Thoracic aorta (tissue), 2 donors: ENCODE measurements at regions not wholly inside any gene's neighbourhood (a gene's known extent, or its start where the extent isn't known, plus 50 kb on each side); places are given as distances from the start of the nearest gene placed in this dataset.

Experiments used
- ATAC-seq: fragments of 150-250 bp; one replicate; pipeline ENCODE4 v1.8.0; 2017; ENCODE audit warnings: low read depth; ENCODE audit not compliant: insufficient number of reproducible peaks, low FRiP score
- DNase-seq: peaks from one replicate; pipeline ENCODE4 v3.0.0-alpha.2; 2020; ENCODE audit warnings: low spot score
- H3K27ac ChIP-seq, 2 donors: fragments of 200-600 bp; sonication (generic); 1 replicate in 1 of 2; 2 replicates in 1 of 2; pipeline ENCODE4 v1.5.1; 2016; ENCODE audit warnings: mild to moderate bottlenecking in 2 of 2, moderate library complexity in 2 of 2
- H3K27me3 ChIP-seq: fragments of 200-600 bp; sonication (generic); replicated peaks from 2 replicates; pipeline ENCODE4 v1.6.0; 2016; ENCODE audit warnings: mild to moderate bottlenecking; ENCODE audit not compliant: insufficient read depth
- H3K36me3 ChIP-seq: fragments of 200-600 bp; sonication (generic); one replicate; pipeline ENCODE4 v1.5.1; 2016
- H3K4me1 ChIP-seq, 2 donors: fragments of 200-600 bp; sonication (generic); 1 replicate in 1 of 2; 2 replicates in 1 of 2; pipeline versions ENCODE4 v1.5.1 to v1.6.0; 2016; ENCODE audit warnings: low read depth in 2 of 2, mild to moderate bottlenecking in 1 of 2; ENCODE audit not compliant: control insufficient read depth in 1 of 2
- H3K4me3 ChIP-seq: fragments of 200-600 bp; sonication (generic); 2 replicates; pipeline ENCODE4 v1.5.1; 2016; ENCODE audit warnings: mild to moderate bottlenecking
- H3K9me3 ChIP-seq: fragments of 200-600 bp; sonication (generic); 2 replicates; pipeline ENCODE4 v1.5.1; 2016
- TF ChIP-seq, protein P1 (sequence below): fragments of 200-600 bp; sonication (generic); IDR thresholded peaks from one replicate; pipeline ENCODE4 v1.5.1; 2019; ENCODE audit warnings: antibody characterized with exemption

DNA sequence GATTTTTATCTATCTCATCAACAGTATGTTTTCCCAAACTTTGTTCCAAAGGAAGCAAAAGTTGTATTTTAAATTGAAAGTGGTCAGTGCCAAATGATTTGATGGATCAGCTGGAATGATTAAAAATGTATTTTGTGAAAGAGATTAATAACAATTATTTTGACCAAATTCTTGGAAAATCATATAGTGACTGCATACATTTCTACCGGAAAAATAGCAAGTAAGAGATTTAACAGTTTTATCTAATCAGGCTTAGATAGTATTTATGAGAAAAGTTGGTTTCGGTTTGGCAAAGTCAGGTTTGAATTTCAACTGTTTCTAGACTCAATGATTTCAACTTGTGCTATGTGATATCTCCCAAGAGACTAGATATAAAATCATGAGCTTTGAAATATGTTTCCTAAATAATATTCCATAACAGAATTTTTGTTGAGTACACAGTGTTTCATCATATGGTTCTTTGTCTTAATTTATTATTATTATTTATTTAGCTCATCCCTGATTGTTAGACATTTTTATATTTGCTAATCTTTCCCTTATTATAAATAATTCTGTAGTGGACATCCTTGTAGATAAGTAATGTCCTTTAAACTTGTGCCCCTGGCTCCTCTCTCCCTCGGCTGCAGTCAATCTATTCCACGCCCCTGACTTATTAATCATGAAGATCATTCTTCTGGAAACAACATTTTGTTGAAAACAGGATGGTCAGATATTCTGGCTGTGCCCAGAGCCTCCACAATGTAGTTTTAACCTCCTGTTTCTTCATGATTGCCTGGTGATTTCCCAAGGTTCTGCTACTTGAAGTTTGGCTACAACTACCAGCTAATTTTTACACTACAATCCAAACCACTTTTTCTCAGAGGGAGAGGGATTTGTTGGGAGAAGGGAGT, 520.7 kb upstream of the TCF4 start:
- no peak for ATAC-seq
- TF ChIP-seq, protein P1, sequence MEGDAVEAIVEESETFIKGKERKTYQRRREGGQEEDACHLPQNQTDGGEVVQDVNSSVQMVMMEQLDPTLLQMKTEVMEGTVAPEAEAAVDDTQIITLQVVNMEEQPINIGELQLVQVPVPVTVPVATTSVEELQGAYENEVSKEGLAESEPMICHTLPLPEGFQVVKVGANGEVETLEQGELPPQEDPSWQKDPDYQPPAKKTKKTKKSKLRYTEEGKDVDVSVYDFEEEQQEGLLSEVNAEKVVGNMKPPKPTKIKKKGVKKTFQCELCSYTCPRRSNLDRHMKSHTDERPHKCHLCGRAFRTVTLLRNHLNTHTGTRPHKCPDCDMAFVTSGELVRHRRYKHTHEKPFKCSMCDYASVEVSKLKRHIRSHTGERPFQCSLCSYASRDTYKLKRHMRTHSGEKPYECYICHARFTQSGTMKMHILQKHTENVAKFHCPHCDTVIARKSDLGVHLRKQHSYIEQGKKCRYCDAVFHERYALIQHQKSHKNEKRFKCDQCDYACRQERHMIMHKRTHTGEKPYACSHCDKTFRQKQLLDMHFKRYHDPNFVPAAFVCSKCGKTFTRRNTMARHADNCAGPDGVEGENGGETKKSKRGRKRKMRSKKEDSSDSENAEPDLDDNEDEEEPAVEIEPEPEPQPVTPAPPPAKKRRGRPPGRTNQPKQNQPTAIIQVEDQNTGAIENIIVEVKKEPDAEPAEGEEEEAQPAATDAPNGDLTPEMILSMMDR = no peak
- no peak overlapping the region for H3K27ac ChIP-seq

DNA sequence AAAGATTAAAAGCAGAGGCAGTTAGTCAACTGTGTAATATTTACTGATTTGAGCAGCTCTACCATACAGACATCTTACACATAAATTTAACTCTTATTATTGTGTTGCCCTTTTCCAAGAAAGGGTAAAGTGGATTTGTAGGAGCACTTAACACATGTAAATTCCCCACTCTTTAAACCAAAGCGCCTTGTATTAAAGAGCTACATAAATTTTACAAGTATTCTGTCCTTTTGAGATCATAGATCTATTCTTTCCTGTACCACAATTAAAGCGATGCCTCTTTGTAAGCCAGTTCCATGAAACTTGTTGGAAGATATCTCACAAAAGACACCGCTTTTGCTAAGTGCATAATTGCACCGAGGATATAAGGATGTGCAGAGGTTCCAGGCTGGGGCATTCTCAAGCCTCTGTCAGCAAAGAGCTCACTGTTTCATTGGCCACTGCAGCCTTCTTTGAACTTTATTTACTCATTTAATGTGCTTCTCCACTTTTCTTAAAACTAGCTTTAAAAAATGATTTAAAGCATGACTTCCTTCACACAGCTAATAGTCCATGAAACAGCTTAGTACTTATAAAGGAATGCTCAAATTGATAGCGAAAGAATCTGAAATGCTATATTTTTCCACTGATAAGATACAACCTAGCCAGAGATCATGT, 520.0 kb upstream of the TCF4 start:
- Histone ChIP-seq H3K27me3 (no peaks in the 10 kb centered on the region), H3K9me3 (no peaks in the 10 kb centered on the region), H3K36me3 (no peaks in the 10 kb centered on the region), H3K4me1 (peaks cover 0 to 15% of the 10 kb centered on the region in 2 donors), H3K27ac (no peak overlapping the region), H3K4me3 (peak overlapping the region; percentile 41)
- no peak for ATAC-seq
- DNase-seq = no peak
- TF ChIP-seq, protein P1 = no peak

More for the DNA sequence above, 520.7 kb upstream of the TCF4 start:
- peaks cover 0 to 15% of the 10 kb centered on the region in 2 donors for H3K4me1 ChIP-seq
- DNase-seq = no peak
- no peaks in the 10 kb centered on the region for H3K9me3 ChIP-seq
- H3K36me3 ChIP-seq = no peaks in the 10 kb centered on the region
- H3K27me3 ChIP-seq = no peaks in the 10 kb centered on the region
- H3K4me3 ChIP-seq = peak overlapping the region; percentile 41

DNA sequence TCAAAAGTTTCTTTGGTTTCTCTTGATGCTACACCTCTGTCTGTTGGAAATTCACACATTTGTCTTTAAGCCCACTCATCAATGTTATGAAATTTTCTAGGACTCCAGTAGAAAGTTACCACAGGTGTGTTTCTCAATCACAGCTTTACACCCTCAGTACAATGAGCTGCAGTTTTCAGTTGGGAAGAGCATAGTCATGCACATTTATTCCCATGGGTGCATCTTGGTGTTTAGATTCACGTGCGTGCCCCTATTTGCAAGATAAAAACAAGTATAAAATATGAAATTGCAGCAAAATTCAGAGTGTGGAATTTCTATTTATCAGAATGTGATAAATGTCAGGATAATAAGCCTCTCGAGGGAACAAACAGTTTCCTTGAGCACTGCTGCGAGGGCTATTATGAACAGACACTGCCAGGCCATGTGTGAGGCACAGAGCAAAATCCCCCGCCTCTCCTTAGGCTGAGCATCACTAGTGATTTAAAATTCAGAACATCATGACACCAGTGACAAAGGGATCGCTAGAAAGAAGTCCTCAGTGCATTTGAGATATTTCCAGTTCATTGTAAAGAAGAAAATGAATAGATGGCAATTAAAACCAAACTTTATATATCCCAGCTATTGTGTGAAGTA, 512.2 kb upstream of the TCF4 start:
- Histone ChIP-seq H3K27me3 (no peaks in the 10 kb centered on the region), H3K4me1 (no peaks in the 10 kb centered on the region), H3K4me3 (no peak overlapping the region), H3K27ac (no peak overlapping the region), H3K36me3 (no peaks in the 10 kb centered on the region), H3K9me3 (no peaks in the 10 kb centered on the region)
- ATAC-seq (no peak), DNase-seq (no peak)
- TF ChIP-seq, protein P1 = no peak

DNA sequence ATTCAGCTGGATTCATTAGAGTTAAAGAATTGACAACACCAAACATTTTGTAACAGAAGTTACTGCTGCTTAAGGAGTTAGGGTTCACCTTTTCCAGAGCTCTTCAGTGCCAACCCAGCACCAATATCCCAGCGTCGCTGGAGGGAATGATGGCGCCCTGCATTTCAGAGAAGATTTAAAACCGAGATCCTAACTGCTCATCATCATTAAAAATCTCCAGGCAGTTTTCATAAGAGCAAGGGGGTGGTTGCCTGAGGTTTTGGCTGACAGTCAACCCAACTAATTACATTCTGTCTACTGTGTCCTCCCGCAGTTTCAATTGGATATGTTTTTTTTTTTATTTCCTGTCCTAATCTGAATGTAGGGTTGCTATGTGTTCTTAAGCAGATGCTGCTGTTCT, 509.6 kb upstream of the TCF4 start:
- ATAC-seq = no peak
- Histone ChIP-seq H3K36me3 (no peaks in the 10 kb centered on the region), H3K27ac (no peak overlapping the region)

More for the DNA sequence above, 509.6 kb upstream of the TCF4 start:
- Histone ChIP-seq H3K4me1 (no peaks in the 10 kb centered on the region), H3K4me3 (no peak overlapping the region), H3K27me3 (no peaks in the 10 kb centered on the region), H3K9me3 (no peaks in the 10 kb centered on the region)
- DNase-seq = no peak
- TF ChIP-seq, protein P1 = no peak
